GM12892 (cell line): ENCODE measurements at regions not wholly inside any gene's neighbourhood (a gene's known extent, or its start where the extent isn't known, plus 50 kb on each side); places are given as distances from the start of the nearest gene placed in this dataset.

Experiments used
- POLR2A ChIP-seq: IDR thresholded peaks from 2 replicates; pipeline ENCODE4 v1.6.1; 2011; ENCODE audit warnings: low read depth, low read length, control low read depth
- POLR2AphosphoS5 ChIP-seq: IDR thresholded peaks from 2 replicates; pipeline ENCODE4 v1.6.1; 2011; ENCODE audit warnings: low read depth, low read length, control low read depth
- TAF1 ChIP-seq: IDR thresholded peaks from 2 replicates; pipeline ENCODE4 v1.6.1; 2011; ENCODE audit warnings: low read depth, mild to moderate bottlenecking, control low read depth, low read length, borderline replicate concordance

DNA sequence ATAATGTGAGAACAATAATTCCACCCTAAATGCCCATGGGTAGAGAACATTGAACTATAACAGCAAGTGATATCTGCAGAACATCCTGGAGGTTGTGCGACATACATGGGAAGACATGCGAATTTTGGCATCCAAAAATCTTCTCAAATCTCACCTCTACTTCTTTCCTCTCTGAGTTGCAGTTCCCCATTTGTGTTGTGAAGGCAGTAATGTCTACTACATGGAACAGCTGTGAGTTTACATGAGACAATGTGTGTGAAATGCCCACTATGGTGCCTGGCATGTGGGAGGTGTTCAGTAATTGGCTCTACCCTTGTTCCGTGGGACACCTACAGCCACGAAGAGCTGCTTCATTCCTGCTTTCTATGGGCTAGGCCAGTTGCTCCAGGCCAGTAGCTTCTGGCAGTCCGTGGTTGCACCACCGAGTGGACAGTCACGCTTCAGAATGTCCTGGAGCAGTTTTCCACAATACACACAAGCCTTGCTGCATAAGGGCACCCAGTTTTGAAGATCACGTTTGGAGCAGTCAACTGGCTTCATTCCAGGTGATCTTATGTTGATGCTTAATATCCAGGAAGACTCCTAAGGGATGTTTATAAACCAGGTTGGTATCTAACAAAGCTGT lies 297.7 kb downstream of the DEPDC1B start:
- TF ChIP-seq POLR2AphosphoS5, result no peak
- TF ChIP-seq POLR2A, result no peak
- TF ChIP-seq TAF1, result no peak
